HS-5 (cell line): ENCODE measurements at regions not wholly inside any gene's neighbourhood (a gene's known extent, or its start where the extent isn't known, plus 50 kb on each side); places are given as distances from the start of the nearest gene placed in this dataset.

Experiments
- DNase-seq: peaks from one replicate; pipeline ENCODE4 v3.0.0-alpha.2; 2012; ENCODE audit warnings: low read depth

DNA sequence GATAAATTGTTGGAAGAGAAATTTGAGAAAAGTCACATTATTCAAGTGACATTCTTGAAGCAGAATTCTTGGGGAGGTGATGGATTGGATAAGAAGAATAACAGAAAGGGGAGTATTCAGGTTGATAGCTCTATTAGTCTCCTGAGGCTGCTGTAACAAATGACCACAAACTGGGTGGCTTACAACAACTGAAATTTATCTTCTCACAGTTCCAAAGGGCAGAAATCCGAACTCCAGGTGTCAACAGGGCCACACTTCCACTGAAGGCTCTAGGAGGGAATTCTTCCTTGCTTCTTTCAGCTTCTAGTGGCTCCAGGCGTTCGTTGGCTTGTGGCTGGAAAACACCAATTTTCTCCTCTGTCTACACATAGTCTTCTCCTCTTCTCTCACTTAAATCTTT is 99.8 kb downstream of the TES start:
- DNase-seq = no peak

DNA sequence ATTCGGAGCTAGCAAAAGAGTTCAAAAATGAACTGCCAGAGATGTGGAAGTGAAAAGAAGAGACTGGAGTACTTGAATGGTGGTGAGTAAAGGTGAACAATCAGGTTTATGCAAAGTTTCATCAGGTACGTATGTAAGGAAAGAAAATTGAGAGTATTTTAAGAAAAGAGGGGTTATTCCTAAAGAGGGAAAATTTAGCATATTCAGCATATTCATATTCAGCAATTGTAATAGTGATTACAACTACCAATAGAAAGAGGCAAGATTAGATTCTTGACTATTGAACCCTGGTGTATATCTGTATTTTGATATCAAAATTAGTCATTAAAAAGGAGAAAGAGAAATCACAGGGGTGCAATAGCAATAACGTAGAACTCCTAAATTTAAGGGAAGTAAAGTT is 100.9 kb downstream of the TES start:
- no peak for DNase-seq

DNA sequence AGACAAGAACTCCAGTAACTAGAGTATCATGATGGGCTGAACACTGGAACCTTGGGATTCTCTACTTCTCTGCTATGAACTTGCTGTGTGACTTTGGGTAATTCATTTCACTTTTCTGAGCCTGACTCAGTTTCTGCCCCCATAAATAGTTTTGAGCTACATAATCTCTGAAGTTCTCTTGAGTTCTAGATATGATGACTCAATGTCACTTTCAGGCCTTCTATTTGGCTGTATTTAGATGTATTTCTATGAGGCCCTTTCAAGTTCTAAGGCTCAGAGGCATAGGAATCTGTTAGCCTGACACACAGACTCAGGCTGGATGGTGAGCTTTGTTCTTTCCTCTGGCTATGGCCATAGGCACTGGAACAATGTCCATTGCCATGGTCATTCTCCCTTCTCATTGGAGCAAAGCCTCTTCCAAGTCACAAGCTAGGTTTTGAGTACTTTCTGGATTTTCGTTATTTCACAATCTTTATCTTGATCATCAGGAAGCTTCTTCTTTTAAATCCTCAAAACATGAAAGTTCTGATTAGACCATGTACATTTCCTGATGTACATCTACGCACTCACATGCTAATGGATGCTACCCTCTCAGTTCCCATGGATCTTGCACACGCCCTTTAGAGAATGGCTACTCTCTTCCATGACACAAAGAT is 101.6 kb downstream of the TES start:
- no peak for DNase-seq

- DNase-seq = no peak
Observed at GRCh38 chr7:116315293-116315692, 105.0 kb downstream of the TES start.

DNA sequence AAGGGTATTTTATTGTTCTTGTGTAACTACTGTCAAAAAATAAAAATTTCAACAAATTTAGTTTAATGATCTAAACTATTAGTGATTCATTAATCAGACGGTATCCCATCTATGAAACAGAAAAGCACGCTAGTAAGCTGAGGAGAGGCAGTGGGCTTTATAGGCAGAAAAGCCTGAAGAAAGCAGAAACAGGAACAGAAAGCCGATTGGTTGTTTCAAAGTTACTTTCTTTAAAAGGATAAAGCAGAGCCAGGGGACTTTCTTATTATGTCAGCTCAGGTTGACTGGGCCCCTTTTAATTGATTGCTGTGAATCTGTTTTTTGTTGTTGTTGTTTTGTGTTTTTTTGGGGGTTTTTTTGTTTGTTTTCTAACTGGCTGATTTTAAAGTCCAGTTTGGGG is 105.5 kb downstream of the TES start:
- DNase-seq = no peak

DNA sequence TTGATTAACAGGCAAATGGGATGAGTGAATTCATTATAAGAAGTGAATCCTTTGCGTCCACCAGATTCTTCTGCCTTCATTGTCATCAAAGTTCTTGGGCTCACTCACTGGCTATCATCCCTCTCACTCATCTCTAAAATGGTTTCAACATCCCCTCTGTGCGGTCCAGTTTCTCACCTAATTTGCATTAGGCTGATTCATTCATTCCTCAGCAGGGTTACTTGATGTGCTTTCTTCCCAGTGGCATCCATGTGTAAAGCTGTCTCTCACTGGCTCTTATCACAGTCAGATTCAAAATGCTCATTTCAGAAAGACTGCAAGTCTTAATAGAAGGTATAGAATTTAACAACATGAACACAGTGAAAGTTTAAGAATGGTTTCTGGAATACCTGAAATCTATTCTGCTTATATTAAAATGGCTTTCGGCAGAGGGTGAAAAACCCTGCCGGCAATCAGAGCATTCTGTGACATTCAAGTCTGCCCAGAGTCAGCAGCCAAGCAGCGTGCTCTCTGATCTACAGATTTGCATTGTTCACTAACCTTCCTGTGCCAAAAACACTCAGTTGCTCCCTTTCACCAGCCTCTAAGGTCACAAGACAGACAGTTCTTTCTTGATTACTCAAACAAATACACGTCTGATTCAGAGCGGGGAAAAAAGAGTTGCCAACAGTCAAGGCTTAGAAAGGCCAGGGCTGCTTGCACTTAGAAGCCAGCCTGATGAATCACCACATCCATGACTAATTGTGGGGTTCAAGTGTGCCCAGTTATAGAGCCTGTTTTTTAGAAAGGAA is 106.7 kb downstream of the TES start:
- DNase-seq = peak; percentile 95

GRCh38 chr7:116317907-116318306 is 107.6 kb downstream of the TES start:
- DNase-seq = no peak

GRCh38 chr7:116322541-116322940 is 112.2 kb downstream of the TES start:
- DNase-seq = no peak

DNA sequence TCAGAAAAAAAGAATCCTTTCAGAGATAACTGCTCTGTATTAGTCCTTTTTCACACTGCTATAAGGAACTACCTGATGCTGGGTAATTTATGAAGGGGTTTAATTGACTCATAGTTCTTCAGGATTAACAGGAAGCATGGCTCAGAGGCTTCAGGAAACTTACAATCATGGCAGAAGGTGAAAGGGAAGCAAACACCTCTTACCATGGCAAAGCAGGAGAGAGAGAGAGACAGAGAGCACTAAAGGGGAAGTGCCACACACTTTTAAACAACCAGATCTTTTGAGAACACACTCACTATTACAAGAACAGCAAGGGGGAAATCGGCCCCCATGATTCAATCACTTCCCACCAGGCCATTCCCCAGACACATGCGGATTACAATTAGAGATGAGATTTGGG is 114.2 kb downstream of the TES start:
- no peak for DNase-seq

GRCh38 chr7:116325517-116325916 is 115.2 kb downstream of the TES start:
- no peak for DNase-seq

GRCh38 chr7:116327135-116327534 is 116.8 kb downstream of the TES start:
- no peak for DNase-seq

DNA sequence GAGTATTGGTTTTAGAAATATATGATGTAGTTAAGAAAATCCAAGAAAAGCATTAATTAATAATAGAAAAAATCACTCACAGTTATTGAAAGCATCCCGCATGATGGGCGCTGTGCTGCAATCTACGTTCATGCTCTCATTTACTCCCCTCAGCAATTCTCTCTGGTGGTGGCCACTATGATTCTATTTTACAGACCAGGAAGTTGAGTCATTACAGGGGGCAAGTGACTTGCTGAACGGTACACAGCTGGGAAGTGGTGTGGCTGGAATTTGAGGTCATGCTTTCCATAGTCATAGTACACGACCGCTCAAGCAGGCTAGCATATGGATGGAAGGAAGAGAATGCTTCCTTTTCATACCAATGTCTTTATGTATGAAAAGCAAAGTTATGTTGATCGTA is 117.4 kb downstream of the TES start:
- DNase-seq = peak; percentile 86

GRCh38 chr7:116328161-116328560 is 117.8 kb downstream of the TES start:
- DNase-seq = no peak

- DNase-seq = no peak
Observed at GRCh38 chr7:116329686-116330503, 119.6 kb downstream of the TES start.

GRCh38 chr7:116331020-116331419 is 120.7 kb downstream of the TES start:
- DNase-seq = no peak

GRCh38 chr7:116332766-116333165 is 122.4 kb downstream of the TES start:
- no peak for DNase-seq

DNA sequence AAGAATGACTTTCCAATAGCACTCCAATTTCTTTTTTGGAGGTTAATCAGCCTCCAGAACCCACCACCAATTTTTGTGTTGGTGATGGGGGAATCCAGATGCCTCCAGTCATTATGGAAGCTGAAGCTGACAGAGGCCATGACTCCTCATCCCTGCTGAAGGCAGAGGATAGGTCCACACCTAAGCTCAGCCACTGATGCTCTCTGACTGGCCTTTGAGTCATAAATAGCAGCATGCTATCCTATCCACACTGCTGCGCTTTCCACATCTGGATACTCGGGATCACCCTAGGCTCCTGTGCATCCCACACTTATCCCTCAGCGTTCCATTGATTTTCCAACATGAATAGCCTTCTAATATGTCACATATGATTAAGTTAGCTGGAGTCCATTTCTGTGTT is 124.2 kb downstream of the TES start:
- DNase-seq = no peak

- no peak for DNase-seq
Observed at GRCh38 chr7:116337018-116337417, 126.7 kb downstream of the TES start.

DNA sequence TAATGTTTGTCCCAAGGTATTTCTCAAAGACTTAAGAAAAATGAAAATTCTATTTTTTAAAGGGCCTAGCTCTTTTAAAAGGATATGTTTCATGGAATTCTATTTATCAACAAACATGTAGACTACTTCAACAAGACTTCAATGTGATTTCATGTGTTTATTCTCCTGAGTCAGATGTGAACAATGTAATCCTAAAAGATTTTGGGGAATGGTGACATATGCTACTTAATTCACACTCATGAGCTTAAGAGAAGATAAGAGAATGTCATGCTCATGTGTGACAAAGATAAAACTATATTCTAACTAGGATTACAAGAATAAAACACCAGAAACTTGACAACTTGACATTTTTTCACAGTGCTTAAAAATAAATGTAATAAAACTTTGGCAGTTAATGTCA is 127.5 kb downstream of the TES start:
- no peak for DNase-seq

DNA sequence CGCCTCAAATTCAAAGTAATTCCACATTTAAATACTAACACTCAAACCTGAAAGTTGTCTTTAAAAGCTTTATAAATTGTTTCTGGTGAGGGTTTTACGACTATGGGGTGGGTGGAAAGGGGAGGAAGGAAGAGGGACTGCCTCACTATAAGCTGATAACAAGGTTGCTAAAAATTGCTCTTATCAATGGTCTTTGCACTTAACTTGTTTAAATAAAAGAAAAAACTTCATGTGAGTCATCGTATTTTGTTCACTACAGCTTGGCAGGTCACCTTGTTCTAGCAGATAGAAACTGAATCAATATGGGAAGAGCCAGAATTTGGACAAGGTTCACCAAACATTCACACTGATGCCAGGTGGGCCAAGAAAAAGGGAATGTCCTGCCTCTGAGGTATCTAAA is 129.2 kb downstream of the TES start:
- DNase-seq = no peak

DNA sequence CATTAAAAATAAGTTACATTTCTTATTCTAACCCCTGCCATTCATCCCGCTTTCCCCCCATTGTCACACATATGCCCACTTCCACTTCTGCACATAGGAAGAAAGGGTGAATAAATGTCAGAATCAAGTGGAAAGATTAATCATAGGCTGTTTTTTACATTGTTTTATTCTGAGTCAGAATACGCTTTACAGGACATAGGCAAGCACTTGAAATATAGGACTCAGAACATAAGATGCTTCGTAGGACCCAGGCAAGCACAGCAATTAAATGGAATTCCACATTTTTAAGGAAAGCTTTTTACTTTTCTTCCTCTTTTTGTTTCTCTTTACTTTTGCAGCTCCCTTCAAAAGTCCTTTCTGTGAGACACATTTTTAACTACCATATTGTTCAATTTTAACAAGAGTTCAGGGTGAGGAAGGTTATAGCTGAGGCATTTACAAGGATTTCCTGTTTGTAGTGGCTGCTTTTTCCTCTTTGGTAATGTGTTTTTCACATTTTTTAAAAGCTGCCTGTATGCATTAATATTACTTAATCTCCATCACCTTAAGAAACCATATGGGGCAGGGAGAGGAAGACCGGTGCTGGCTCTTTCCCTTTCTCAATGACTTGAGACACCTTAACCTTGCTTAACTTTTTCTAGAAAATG is 130.0 kb downstream of the TES start:
- no peak for DNase-seq
